GM06990 (cell line): ENCODE measurements at regions not wholly inside any gene's neighbourhood (a gene's known extent, or its start where the extent isn't known, plus 50 kb on each side); places are given as distances from the start of the nearest gene placed in this dataset.

Experiments
- DNase-seq: peaks from one replicate; pipeline ENCODE4 v3.0.0-alpha.2; 2011; ENCODE audit not compliant: insufficient read length; ENCODE audit errors: extremely low read depth
- H3K27me3 ChIP-seq: replicated peaks from 2 replicates; pipeline ENCODE4 v1.6.0; 2011; ENCODE audit warnings: low read length; ENCODE audit not compliant: control insufficient read depth, insufficient read depth
- H3K36me3 ChIP-seq: 2 replicates; pipeline ENCODE4 v1.5.1; 2011; ENCODE audit warnings: low read length; ENCODE audit not compliant: control insufficient read depth, insufficient read depth
- H3K4me3 ChIP-seq: replicated peaks from 2 replicates; pipeline ENCODE4 v1.5.1; 2011; ENCODE audit warnings: low read depth, mild to moderate bottlenecking, control low read depth, low read length
- TF ChIP-seq, protein P1 (sequence below): IDR thresholded peaks from 2 replicates; pipeline ENCODE4 v1.5.1; 2011; ENCODE audit warnings: low read length, control low read depth, mild to moderate bottlenecking, inconsistent platforms; ENCODE audit not compliant: insufficient read depth, poor library complexity, severe bottlenecking

GRCh38 chr14:54317391-54317790, 79.4 kb upstream of the CDKN3 start:
- no peaks in the 10 kb centered on the region; the same call in 1 of the 2 replicates for H3K27me3 ChIP-seq
- DNase-seq: no peak
- H3K36me3 ChIP-seq: no peaks in the 10 kb centered on the region
- H3K4me3 ChIP-seq: no peak overlapping the region
- TF ChIP-seq, protein P1, sequence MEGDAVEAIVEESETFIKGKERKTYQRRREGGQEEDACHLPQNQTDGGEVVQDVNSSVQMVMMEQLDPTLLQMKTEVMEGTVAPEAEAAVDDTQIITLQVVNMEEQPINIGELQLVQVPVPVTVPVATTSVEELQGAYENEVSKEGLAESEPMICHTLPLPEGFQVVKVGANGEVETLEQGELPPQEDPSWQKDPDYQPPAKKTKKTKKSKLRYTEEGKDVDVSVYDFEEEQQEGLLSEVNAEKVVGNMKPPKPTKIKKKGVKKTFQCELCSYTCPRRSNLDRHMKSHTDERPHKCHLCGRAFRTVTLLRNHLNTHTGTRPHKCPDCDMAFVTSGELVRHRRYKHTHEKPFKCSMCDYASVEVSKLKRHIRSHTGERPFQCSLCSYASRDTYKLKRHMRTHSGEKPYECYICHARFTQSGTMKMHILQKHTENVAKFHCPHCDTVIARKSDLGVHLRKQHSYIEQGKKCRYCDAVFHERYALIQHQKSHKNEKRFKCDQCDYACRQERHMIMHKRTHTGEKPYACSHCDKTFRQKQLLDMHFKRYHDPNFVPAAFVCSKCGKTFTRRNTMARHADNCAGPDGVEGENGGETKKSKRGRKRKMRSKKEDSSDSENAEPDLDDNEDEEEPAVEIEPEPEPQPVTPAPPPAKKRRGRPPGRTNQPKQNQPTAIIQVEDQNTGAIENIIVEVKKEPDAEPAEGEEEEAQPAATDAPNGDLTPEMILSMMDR: no peak

- Histone ChIP-seq H3K36me3 (no peaks in the 10 kb centered on the region), H3K27me3 (no peaks in the 10 kb centered on the region; the same call in 1 of the 2 replicates), H3K4me3 (no peak overlapping the region)
- TF ChIP-seq, protein P1: no peak
- no peak for DNase-seq
Measured at GRCh38 chr14:54322246-54322645, 74.6 kb upstream of the CDKN3 start.

DNA sequence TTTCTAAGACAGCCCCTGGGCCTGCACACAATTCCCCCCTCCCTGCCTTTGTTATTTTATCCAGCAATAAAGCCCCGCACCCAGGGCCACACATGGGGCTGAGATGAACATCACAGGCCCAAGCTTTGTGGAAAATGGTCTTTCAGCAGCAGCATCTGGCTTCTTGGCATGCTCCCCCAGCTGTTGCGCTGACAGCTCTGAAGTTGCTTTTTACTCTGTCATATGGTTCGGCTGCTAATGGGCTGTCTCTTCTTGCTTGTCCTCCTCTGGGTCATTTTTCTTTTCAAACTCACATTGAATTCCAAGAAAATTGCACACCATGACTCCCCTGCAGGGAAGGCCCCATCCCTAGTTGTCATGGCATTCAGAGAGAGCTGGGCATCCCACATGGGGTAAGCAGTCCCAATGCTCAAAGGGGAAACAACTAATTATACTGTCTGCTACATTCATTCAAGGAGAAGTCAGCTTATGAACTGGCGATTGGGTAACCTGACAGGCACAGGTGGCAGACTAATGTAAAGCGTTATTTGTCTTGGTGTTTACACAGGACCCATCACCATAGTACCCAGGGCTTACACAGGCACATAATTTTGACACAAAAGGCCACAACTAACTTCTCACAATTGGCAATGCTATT, 74.0 kb upstream of the CDKN3 start:
- Histone ChIP-seq H3K36me3 (no peaks in the 10 kb centered on the region), H3K27me3 (no peaks in the 10 kb centered on the region; the same call in 1 of the 2 replicates), H3K4me3 (no peak overlapping the region)
- TF ChIP-seq, protein P1: no peak
- DNase-seq: no peak

DNA sequence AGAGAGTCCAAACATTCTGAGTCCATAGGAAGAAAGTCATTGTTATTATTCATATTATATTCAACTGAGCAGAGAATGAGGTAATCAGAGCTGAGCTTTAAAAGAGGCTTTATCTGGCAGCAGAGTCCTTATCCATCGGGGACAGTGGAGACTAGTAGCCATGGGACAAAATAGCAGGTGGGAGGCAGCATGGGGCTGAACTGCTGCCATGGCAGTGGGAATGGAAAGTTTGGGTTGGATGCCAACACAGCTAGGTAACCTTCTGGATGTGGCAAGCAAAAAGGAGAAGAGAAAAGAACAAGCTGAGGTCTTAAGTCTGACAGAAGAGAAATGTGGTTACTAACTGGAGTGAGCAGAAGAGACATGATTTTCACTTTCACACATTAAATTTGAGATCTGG, 71.0 kb upstream of the CDKN3 start:
- TF ChIP-seq, protein P1: no peak
- no peaks in the 10 kb centered on the region for H3K36me3 ChIP-seq
- no peak overlapping the region for H3K4me3 ChIP-seq
- no peaks in the 10 kb centered on the region; the same call in 1 of the 2 replicates for H3K27me3 ChIP-seq
- no peak for DNase-seq

DNA sequence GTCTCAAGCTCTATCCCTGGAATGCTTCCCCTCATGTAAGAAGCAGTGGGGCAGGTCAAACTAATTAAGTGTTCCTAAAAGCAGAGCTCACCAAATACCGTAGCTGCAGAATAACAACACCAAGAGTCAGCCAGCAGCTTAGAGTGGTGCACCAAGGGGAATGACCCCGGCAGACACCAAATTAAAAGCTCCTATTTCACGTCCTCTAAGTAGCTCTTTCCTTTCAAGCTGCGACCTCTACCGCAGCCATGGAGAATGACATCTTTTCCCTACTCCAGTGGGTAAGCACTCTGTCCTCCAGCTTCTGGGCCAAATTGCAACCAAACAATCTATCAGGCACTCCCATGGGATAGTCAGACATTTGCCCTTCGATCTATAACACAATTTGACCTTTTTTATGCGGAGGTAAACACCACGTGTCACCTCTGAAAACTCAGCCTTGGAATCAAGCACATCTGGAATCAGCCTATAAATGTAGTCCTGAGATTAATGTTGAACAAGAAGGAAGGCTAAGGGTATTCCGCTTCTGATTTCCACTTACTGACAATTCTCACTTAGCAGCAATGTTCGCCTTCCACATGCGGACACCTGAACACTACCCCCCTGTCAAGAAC, 67.6 kb upstream of the CDKN3 start:
- no peak for DNase-seq
- TF ChIP-seq, protein P1: peak; percentile 80
- Histone ChIP-seq H3K36me3 (no peaks in the 10 kb centered on the region), H3K4me3 (no peak overlapping the region), H3K27me3 (no peaks in the 10 kb centered on the region)
